ENCODE measurements at regions not wholly inside any gene's neighbourhood (a gene's known extent, or its start where the extent isn't known, plus 50 kb on each side); places are given as distances from the start of the nearest gene placed in this dataset.
"Not testable (repeated sequence)": the region's sequence is repeated elsewhere in the genome, so short reads cannot be mapped to it uniquely, and the experiment has no call there.

- POLR2A ChIA-PET; CTCF ChIA-PET; DNase-seq (ENCODE audit: extremely low spot score): not testable (repeated sequence)
Measured at GRCh38 chrX:3881898-3882552, 168.6 kb upstream of the PRKX start.

GRCh38 chrX:3881255-3881895 lies 167.9 kb upstream of the PRKX start:
- CTCF ChIA-PET, POLR2A ChIA-PET: not testable (repeated sequence)

GRCh38 chrX:3876393-3876792 lies 162.9 kb upstream of the PRKX start:
- DNase-seq (ENCODE audit: extremely low spot score); POLR2A ChIA-PET; CTCF ChIA-PET: not testable (repeated sequence)

More at GRCh38 chrX:3881255-3881895, 167.9 kb upstream of the PRKX start:
- DNase-seq (ENCODE audit: extremely low spot score), result not testable (repeated sequence)

GRCh38 chrX:3875638-3876037 lies 162.2 kb upstream of the PRKX start:
- CTCF ChIA-PET, POLR2A ChIA-PET: not testable (repeated sequence)

GRCh38 chrX:3872226-3872879 lies 158.9 kb upstream of the PRKX start:
- DNase-seq (ENCODE audit: extremely low spot score); POLR2A ChIA-PET; CTCF ChIA-PET: not testable (repeated sequence)

More at GRCh38 chrX:3875638-3876037, 162.2 kb upstream of the PRKX start:
- not testable (repeated sequence) for DNase-seq (ENCODE audit: extremely low spot score)

GRCh38 chrX:3867067-3867831 lies 153.8 kb upstream of the PRKX start:
- POLR2A ChIA-PET; DNase-seq (ENCODE audit: extremely low spot score); CTCF ChIA-PET: not testable (repeated sequence)

- POLR2A ChIA-PET; CTCF ChIA-PET; DNase-seq (ENCODE audit: extremely low spot score): not testable (repeated sequence)
Measured at GRCh38 chrX:3858332-3858731, 144.9 kb upstream of the PRKX start.

- DNase-seq (ENCODE audit: extremely low spot score); CTCF ChIA-PET; POLR2A ChIA-PET: not testable (repeated sequence)
Measured at GRCh38 chrX:3843522-3844145, 130.2 kb upstream of the PRKX start.

- DNase-seq (ENCODE audit: extremely low spot score); POLR2A ChIA-PET; CTCF ChIA-PET: not testable (repeated sequence)
Measured at GRCh38 chrX:3842822-3843521, 129.5 kb upstream of the PRKX start.

- CTCF ChIA-PET, POLR2A ChIA-PET: not testable (repeated sequence)
Measured at GRCh38 chrX:3838754-3839153, 125.3 kb upstream of the PRKX start.

GRCh38 chrX:3837958-3838643 lies 124.7 kb upstream of the PRKX start:
- POLR2A ChIA-PET; DNase-seq (ENCODE audit: extremely low spot score); CTCF ChIA-PET: not testable (repeated sequence)

More at GRCh38 chrX:3838754-3839153, 125.3 kb upstream of the PRKX start:
- not testable (repeated sequence) for DNase-seq (ENCODE audit: extremely low spot score)

GRCh38 chrX:3837211-3837610 lies 123.8 kb upstream of the PRKX start:
- DNase-seq (ENCODE audit: extremely low spot score); POLR2A ChIA-PET; CTCF ChIA-PET: not testable (repeated sequence)

- CTCF ChIA-PET; DNase-seq (ENCODE audit: extremely low spot score); POLR2A ChIA-PET: not testable (repeated sequence)
Measured at GRCh38 chrX:3833761-3834542, 120.5 kb upstream of the PRKX start.

GRCh38 chrX:3830020-3830419 lies 116.6 kb upstream of the PRKX start:
- POLR2A ChIA-PET; DNase-seq (ENCODE audit: extremely low spot score); CTCF ChIA-PET: not testable (repeated sequence)

- CTCF ChIA-PET; DNase-seq (ENCODE audit: extremely low spot score); POLR2A ChIA-PET: not testable (repeated sequence)
Measured at GRCh38 chrX:3829041-3829531, 115.6 kb upstream of the PRKX start.

GRCh38 chrX:3828378-3829040 lies 115.1 kb upstream of the PRKX start:
- CTCF ChIA-PET; POLR2A ChIA-PET; DNase-seq (ENCODE audit: extremely low spot score): not testable (repeated sequence)
